ENCODE measurements at regions not wholly inside any gene's neighbourhood (a gene's known extent, or its start where the extent isn't known, plus 50 kb on each side); places are given as distances from the start of the nearest gene placed in this dataset.

DNA sequence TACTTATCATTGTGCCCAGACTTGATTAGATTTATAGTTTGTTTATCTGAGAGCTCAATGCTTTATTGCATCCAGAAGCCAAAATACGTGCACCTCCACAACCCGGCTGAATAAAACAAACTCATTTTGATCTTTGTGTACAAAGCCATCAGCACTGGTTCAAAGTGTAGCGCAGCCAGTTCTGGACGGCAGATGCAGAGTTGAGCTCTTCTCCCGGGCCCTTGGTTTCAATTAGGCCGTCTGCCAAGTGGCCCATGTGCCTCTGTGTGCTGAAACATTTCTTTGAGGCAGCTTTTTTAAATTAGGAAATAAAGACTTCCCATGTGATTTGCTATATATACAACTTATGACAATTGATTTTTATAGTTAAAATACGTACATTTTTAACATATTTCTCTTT is 96.2 kb upstream of the RSPO3 start:
- no peak overlapping the region for H3K4me3 Mint-ChIP-seq
- no peaks in the 10 kb centered on the region for H3K4me1 Mint-ChIP-seq
- H3K9me3 Mint-ChIP-seq, result no peaks in the 10 kb centered on the region
- DNase-seq, result no peak
- CTCF ChIA-PET, result no interaction called here
- H3K36me3 Mint-ChIP-seq, result no peaks in the 10 kb centered on the region
- H3K27me3 Mint-ChIP-seq, result no peaks in the 10 kb centered on the region
- no peak overlapping the region for H3K27ac Mint-ChIP-seq

DNA sequence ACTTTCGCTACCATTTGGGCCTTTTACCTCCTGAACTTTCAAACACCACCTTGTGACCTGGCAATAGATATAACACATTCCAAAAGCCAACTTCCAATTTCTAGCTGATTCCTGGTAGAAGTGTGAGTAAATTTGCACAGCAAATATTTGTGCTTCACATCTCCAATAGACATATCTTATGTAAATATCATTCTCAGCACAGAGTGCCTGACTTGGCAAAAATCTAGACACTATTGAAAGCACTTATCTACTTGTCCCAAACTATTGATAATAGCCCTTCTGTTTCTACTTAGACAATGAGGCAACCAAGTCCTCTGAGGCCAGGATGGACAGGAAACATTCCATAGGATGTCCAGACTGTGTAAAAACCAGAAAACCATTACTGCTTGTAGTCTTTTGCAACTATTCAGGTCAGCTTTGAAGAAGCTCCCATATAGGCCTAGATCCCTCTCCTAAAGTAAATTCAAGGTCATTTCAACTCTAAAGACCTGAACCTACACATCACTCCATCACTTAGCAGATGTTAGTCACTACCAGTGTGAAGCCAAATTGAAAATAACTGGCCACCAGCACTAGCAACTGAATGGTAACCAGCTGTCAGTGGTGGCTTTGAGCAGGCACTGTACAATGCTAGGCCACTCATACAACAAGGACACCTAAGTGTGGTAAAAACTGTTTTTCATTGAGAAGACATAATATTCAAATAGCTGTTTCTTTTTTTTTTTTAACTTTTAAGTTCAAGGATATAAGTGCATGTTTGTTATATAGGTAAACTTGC is 95.3 kb upstream of the RSPO3 start:
- Mint-ChIP-seq H3K4me3 (no peak overlapping the region), H3K27ac (no peak overlapping the region), H3K36me3 (no peaks in the 10 kb centered on the region), H3K9me3 (no peaks in the 10 kb centered on the region), H3K4me1 (no peaks in the 10 kb centered on the region), H3K27me3 (no peaks in the 10 kb centered on the region)
- CTCF ChIA-PET, result no interaction called here
- no peak for DNase-seq

DNA sequence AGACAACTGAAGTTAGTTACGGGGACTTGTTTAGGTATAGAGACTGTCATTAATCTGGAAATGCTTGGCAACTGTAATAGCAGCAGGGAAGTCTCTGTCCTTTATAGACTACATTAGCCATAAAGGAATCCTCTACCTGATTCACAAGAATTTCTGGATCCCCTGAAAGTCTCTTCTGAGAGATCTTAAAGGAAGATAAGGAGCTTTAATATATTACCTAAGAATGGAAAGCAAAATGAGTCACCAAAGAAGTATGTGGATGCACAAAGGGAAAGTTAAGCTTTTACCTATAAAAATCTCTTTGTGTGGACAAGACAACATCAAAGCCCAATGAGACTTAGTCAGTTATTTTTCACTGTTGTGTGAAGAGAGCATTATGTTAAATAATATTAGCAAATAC is 92.2 kb upstream of the RSPO3 start:
- H3K4me1 Mint-ChIP-seq, result no peaks in the 10 kb centered on the region
- no peak for DNase-seq
- H3K4me3 Mint-ChIP-seq, result no peak overlapping the region
- H3K27me3 Mint-ChIP-seq, result no peaks in the 10 kb centered on the region
- no peaks in the 10 kb centered on the region for H3K9me3 Mint-ChIP-seq
- no peak overlapping the region for H3K27ac Mint-ChIP-seq
- no peaks in the 10 kb centered on the region for H3K36me3 Mint-ChIP-seq
- CTCF ChIA-PET, result interaction anchor here (0.6 kb wide), 1 partner anchor 90 kb away, joined by 3 read pairs; no protein-coding TSS in a partner anchor

DNA sequence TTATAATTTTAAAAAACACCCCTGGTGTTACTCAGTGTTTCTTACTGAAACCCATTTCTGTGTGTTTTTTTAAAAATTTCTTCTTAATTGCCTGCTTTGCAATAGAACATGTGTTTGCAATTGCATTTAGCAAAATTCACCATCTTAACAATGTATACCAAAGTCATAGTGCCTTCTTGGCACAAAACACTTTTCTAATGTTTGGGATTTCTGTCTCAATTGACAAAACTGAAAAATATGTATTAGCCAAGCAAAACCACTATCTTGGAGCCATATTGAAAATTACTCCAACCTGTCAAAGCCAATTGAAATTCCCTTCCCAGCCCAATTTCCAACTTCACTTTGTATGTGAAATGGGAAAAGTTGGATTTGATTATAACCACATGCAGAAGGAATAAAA is 88.4 kb upstream of the RSPO3 start:
- no peaks in the 10 kb centered on the region for H3K9me3 Mint-ChIP-seq
- no peak overlapping the region for H3K4me3 Mint-ChIP-seq
- H3K27me3 Mint-ChIP-seq, result no peaks in the 10 kb centered on the region
- CTCF ChIA-PET, result no interaction called here
- H3K27ac Mint-ChIP-seq, result no peak overlapping the region
- no peak for DNase-seq
- no peaks in the 10 kb centered on the region for H3K36me3 Mint-ChIP-seq
- H3K4me1 Mint-ChIP-seq, result no peaks in the 10 kb centered on the region

DNA sequence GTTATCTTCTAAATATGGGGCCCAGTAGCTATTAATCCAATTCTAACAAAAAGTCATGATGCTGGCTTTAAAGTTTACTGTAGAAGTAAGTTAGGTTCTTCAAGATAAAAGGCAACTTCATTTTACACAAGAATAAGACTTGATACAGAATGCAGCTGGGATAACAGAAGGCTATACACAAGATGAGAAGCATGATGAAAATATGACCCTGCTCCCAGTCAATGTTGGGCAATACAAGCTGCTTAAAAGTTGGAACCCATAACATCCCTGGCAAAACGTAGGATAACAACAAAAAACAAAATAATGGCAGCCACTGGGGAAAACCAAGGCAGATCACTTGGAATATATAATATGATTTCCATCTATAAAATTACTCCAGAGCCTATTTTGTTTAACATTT is 87.6 kb upstream of the RSPO3 start:
- H3K27ac Mint-ChIP-seq, result no peak overlapping the region
- no peaks in the 10 kb centered on the region for H3K36me3 Mint-ChIP-seq
- H3K4me3 Mint-ChIP-seq, result no peak overlapping the region
- no peaks in the 10 kb centered on the region for H3K9me3 Mint-ChIP-seq
- no peaks in the 10 kb centered on the region for H3K4me1 Mint-ChIP-seq
- H3K27me3 Mint-ChIP-seq, result no peaks in the 10 kb centered on the region
- no peak for DNase-seq
- CTCF ChIA-PET, result no interaction called here

DNA sequence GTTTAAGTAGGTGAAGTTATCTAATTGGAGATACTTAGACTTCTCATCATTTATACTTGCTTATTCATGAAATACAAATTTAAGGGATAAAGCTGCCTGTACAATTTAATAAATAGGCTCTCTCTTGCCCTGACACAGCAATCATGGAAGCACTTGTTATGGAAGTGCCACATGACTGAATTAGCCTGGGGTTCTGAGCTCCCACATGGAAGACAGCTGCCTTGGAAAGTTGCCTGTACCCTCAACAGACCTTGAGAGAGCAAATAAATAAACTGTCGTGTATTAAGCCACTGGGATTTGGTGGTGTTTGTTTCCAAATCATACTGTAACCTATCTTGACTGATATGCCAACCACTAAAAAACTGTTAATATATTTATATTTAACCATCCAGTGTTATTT is 87.0 kb upstream of the RSPO3 start:
- DNase-seq, result no peak
- H3K36me3 Mint-ChIP-seq, result no peaks in the 10 kb centered on the region
- H3K9me3 Mint-ChIP-seq, result no peaks in the 10 kb centered on the region
- H3K27ac Mint-ChIP-seq, result no peak overlapping the region
- no peaks in the 10 kb centered on the region for H3K4me1 Mint-ChIP-seq
- no peak overlapping the region for H3K4me3 Mint-ChIP-seq
- CTCF ChIA-PET, result no interaction called here
- no peaks in the 10 kb centered on the region for H3K27me3 Mint-ChIP-seq

DNA sequence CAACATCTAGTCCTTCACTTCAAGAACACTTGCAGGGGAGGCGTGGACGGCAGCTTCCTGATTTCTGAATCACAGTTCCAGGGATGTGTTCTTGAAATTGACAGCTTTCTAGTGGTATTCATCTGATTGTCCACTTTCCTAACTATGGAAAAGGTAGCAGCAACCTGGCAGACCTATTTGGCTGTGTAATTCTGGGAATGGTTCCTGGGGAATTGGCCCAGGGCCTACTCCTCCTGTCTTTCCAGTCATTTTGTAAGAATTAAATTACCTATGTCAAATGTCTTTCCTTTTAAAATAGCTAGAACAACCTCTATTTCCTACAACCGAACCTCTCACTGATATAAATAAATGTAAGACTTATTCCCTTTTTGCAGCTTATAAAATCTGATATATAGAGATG is 85.5 kb upstream of the RSPO3 start:
- DNase-seq, result no peak
- H3K36me3 Mint-ChIP-seq, result no peaks in the 10 kb centered on the region
- no peaks in the 10 kb centered on the region for H3K9me3 Mint-ChIP-seq
- H3K27ac Mint-ChIP-seq, result no peak overlapping the region
- H3K4me3 Mint-ChIP-seq, result no peak overlapping the region
- H3K4me1 Mint-ChIP-seq, result no peaks in the 10 kb centered on the region
- no peaks in the 10 kb centered on the region for H3K27me3 Mint-ChIP-seq
- CTCF ChIA-PET, result no interaction called here

DNA sequence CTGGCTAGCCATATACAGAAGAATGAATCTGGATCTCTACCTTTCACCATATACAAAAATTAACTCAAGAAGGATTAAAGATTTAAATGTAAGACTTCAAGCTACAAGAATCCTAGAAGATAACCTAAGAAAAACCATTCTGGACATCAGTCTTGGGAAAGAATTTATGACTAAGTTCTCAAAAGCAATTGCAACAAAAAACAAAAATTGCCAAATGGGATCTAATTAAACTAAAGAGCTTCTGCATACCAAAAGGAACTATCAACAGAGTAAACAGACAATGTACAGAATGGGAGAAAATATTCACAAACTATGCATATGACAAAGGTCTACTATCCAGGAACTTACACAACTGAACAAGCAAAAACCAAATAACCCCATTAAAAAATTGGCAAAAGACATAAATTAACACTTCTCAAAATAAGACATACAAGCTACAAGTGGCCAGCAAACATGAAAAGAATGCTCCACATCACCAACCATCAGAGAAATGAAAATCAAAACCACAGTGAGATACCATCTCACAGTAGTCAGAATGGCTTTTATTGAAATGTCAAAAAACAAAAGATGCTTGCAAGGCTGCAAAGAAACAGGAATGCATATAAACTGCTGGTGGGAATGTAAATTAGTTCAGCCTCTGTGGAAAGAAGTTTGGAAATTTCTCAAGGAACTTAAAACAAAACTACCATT is 66.8 kb upstream of the RSPO3 start:
- no peaks in the 10 kb centered on the region for H3K27me3 Mint-ChIP-seq
- H3K9me3 Mint-ChIP-seq, result peaks cover 7% of the 10 kb centered on the region
- H3K27ac Mint-ChIP-seq, result no peak overlapping the region
- CTCF ChIA-PET, result no interaction called here
- H3K36me3 Mint-ChIP-seq, result no peaks in the 10 kb centered on the region
- no peak overlapping the region for H3K4me3 Mint-ChIP-seq
- no peak for DNase-seq
- H3K4me1 Mint-ChIP-seq, result no peaks in the 10 kb centered on the region

DNA sequence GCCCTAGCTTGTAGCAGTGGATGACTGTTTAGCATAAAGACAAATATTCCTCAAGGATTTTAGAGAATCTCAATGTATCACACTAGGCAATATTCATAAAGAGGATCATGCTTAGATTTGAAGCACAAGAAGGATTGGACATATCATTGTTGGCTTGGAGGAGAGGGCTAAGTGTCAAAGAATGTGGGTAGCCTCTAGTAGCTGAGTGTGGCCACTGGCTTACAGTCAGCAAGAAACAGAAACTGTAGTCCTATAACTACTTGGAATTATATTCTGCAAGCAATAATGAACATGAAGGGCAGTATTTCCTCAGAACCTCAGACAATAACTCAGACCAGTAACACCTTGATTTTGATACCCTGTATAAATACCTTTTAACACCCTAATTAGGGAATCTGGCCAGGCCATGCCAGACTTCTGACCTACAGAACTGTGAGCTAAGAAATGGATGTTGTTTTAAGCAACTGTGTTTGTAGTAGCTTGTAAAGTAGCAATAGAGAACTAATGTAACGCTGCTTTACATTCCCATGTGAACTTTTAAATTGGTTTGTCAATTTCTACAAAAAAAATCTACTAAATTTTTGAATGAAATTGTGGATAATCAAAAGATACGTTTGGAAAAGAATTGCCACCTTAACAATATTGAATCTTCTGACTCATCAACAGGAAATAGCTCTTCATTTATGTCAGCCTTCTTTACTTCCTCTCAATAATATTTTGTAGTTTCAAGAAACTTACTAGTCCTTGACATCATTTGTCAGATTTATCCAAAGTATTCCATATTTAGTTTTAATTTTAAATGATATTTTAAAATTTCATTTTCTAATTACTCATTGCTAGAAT is 65.2 kb upstream of the RSPO3 start:
- Mint-ChIP-seq H3K27me3 (no peaks in the 10 kb centered on the region), H3K27ac (no peak overlapping the region), H3K36me3 (no peaks in the 10 kb centered on the region), H3K9me3 (peaks cover 2% of the 10 kb centered on the region), H3K4me1 (no peaks in the 10 kb centered on the region), H3K4me3 (no peak overlapping the region)
- DNase-seq, result no peak
- CTCF ChIA-PET, result no interaction called here

DNA sequence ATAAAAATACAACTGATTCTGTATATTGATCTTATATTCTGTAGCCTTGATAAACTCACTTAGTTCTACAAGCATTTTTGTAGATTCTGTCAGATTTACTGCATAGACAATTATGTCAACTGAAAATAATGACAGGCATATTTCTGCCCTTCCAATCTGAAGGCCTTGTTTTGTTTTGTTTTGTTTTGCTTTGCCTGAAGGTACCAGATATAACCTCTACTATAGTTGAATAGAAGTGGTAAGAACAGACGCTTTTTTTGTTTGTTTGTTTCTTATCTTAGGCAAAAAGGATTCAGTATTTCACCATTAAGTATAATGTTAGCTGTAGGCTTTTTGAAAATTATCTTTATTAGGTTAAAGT is 64.6 kb upstream of the RSPO3 start:
- Mint-ChIP-seq H3K36me3 (no peaks in the 10 kb centered on the region), H3K4me3 (no peak overlapping the region), H3K4me1 (no peaks in the 10 kb centered on the region), H3K27me3 (no peaks in the 10 kb centered on the region), H3K27ac (no peak overlapping the region), H3K9me3 (peaks cover 2% of the 10 kb centered on the region)
- CTCF ChIA-PET, result no interaction called here
- no peak for DNase-seq

DNA sequence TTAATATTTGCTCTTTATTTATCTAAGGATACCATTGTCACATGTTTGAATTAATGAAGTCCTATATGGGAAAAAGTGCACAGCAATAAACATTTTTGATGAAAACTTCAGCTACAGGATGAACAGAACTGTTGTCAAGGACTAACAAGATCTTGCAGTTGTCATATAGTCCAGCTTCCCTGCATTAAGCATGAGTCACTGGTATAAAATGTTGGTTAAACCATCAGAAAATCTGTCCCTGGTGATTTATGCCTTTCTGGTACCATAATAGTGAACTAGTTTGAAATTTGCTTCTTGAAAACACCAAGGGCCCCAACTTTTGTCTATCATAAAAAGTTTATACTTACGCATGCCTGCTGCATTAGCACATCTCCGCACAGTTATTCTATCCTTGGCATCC is 60.4 kb upstream of the RSPO3 start:
- no peaks in the 10 kb centered on the region for H3K27me3 Mint-ChIP-seq
- no peak overlapping the region for H3K27ac Mint-ChIP-seq
- no peaks in the 10 kb centered on the region for H3K4me1 Mint-ChIP-seq
- no peak for DNase-seq
- H3K36me3 Mint-ChIP-seq, result no peaks in the 10 kb centered on the region
- no peaks in the 10 kb centered on the region for H3K9me3 Mint-ChIP-seq
- CTCF ChIA-PET, result no interaction called here
- no peak overlapping the region for H3K4me3 Mint-ChIP-seq

DNA sequence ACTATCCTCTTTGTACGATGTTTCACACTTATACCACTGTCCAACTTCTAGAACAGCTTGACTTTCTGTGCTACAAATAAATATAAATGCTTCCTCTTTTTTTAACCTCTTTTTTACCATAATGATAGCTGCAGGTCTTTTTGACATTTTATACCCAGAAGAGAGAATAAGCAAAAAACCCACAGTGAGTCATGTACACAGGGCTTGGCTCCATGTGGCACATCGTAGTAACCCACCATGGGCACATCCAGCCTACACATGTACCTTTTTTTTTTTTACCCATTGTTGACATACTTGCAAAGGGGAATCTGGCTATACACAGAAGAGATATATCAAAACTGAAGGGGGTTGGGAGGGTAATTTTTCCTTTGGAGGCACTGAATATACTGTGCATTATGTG is 59.5 kb upstream of the RSPO3 start:
- CTCF ChIA-PET, result no interaction called here
- H3K4me1 Mint-ChIP-seq, result no peaks in the 10 kb centered on the region

More for the DNA sequence above, 59.5 kb upstream of the RSPO3 start:
- H3K27ac Mint-ChIP-seq, result no peak overlapping the region
- H3K36me3 Mint-ChIP-seq, result no peaks in the 10 kb centered on the region
- H3K9me3 Mint-ChIP-seq, result no peaks in the 10 kb centered on the region
- DNase-seq, result no peak
- H3K4me3 Mint-ChIP-seq, result no peak overlapping the region
- H3K27me3 Mint-ChIP-seq, result no peaks in the 10 kb centered on the region
